ENCODE measurements at regions not wholly inside any gene's neighbourhood (a gene's known extent, or its start where the extent isn't known, plus 50 kb on each side); places are given as distances from the start of the nearest gene placed in this dataset.

- no peak for DNase-seq
Observed at GRCh38 chrX:131779306-131779705, 235.4 kb downstream of the OR13H1 start.

GRCh38 chrX:131779741-131780140, 235.9 kb downstream of the OR13H1 start:
- DNase-seq: no peak

- DNase-seq: no peak
Observed at GRCh38 chrX:131782646-131783045, 238.8 kb downstream of the OR13H1 start.

GRCh38 chrX:131783555-131784308, 239.4 kb upstream of the STK26 start:
- no peak for DNase-seq

- DNase-seq: no peak
Observed at GRCh38 chrX:131789664-131790063, 233.4 kb upstream of the STK26 start.

- no peak for DNase-seq
Observed at GRCh38 chrX:131791608-131792355, 231.3 kb upstream of the STK26 start.

- no peak for DNase-seq
Observed at GRCh38 chrX:131792356-131792749, 230.7 kb upstream of the STK26 start.

- DNase-seq: no peak
Observed at GRCh38 chrX:131792789-131793462, 230.2 kb upstream of the STK26 start.

- no peak for DNase-seq
Observed at GRCh38 chrX:131795442-131796229, 227.5 kb upstream of the STK26 start.

- no peak for DNase-seq
Observed at GRCh38 chrX:131801066-131801465, 222.0 kb upstream of the STK26 start.

- no peak for DNase-seq
Observed at GRCh38 chrX:131801911-131802310, 221.2 kb upstream of the STK26 start.

- no peak for DNase-seq
Observed at GRCh38 chrX:131802836-131803626, 220.1 kb upstream of the STK26 start.

- no peak for DNase-seq
Observed at GRCh38 chrX:131812847-131813825, 210.0 kb upstream of the STK26 start.

- DNase-seq: no peak
Observed at GRCh38 chrX:131816551-131817136, 206.5 kb upstream of the STK26 start.

- DNase-seq: no peak
Observed at GRCh38 chrX:131818297-131818936, 204.7 kb upstream of the STK26 start.

GRCh38 chrX:131821945-131822622, 201.0 kb upstream of the STK26 start:
- DNase-seq: no peak

- DNase-seq: no peak
Observed at GRCh38 chrX:131826572-131826971, 196.5 kb upstream of the STK26 start.

GRCh38 chrX:131827935-131828334, 195.2 kb upstream of the STK26 start:
- no peak for DNase-seq

GRCh38 chrX:131828482-131828881, 194.6 kb upstream of the STK26 start:
- DNase-seq: no peak

Measured in fibroblast of skin of right biceps (primary cell).